GM12892 (cell line): ENCODE measurements at regions not wholly inside any gene's neighbourhood (a gene's known extent, or its start where the extent isn't known, plus 50 kb on each side); places are given as distances from the start of the nearest gene placed in this dataset.
"Not testable (repeated sequence)": the region's sequence is repeated elsewhere in the genome, so short reads cannot be mapped to it uniquely, and the experiment has no call there.

Experiments
- DNase-seq: peaks from one replicate; pipeline ENCODE4 v3.0.0; 2011; ENCODE audit not compliant: insufficient read length
- FAIRE-seq: peaks from 2 replicates; lab custom pipeline; 2011; peaks lifted over from hg19 to GRCh38; lab: Jason Lieb, UNC
- POLR2A ChIP-seq: IDR thresholded peaks from 2 replicates; pipeline ENCODE4 v1.6.1; 2011; ENCODE audit warnings: low read depth, low read length, control low read depth
- POLR2AphosphoS5 ChIP-seq: IDR thresholded peaks from 2 replicates; pipeline ENCODE4 v1.6.1; 2011; ENCODE audit warnings: low read depth, low read length, control low read depth
- TAF1 ChIP-seq: IDR thresholded peaks from 2 replicates; pipeline ENCODE4 v1.6.1; 2011; ENCODE audit warnings: low read depth, mild to moderate bottlenecking, control low read depth, low read length, borderline replicate concordance

GRCh38 chr15:94856267-94856854 is 625.0 kb downstream of the MCTP2 start:
- DNase-seq (no peak), FAIRE-seq (no peak)
- no peak for TF ChIP-seq POLR2AphosphoS5
- TF ChIP-seq POLR2A, result no peak
- no peak for TF ChIP-seq TAF1

DNA sequence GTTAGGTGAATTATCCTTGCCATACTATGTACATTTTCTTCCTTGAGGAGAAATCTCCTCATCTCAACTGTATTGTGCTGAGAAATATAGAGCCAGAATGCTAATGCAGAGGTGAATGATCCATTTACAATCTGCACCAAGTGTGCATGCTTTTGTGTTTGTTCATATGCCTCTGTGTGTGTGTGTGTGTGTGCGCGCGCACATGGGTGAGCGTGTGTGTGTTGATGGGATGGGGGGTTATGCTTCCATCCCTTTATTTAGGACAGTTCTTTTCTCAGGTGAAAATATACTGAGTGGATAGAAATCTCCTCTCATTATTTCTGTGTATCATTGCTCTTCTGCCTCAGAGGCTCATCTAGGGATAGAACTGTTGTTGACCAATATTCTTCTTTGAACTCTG is 626.1 kb downstream of the MCTP2 start:
- no peak for FAIRE-seq
- TF ChIP-seq TAF1 (no peak), POLR2AphosphoS5 (no peak), POLR2A (no peak)
- DNase-seq, result no peak

GRCh38 chr15:94858011-94858410 is 626.6 kb downstream of the MCTP2 start:
- DNase-seq (no peak), FAIRE-seq (no peak)
- TF ChIP-seq POLR2AphosphoS5 (no peak), TAF1 (no peak)

- DNase-seq (no peak), FAIRE-seq (no peak)
- TF ChIP-seq TAF1, result no peak
- TF ChIP-seq POLR2A, result no peak
- TF ChIP-seq POLR2AphosphoS5, result no peak
Observed at GRCh38 chr15:94858449-94858848, 627.1 kb downstream of the MCTP2 start.

- no peak for FAIRE-seq
- no peak for DNase-seq
- TF ChIP-seq POLR2A (no peak), POLR2AphosphoS5 (no peak), TAF1 (no peak)
Observed at GRCh38 chr15:94858920-94859319, 627.6 kb downstream of the MCTP2 start.

DNA sequence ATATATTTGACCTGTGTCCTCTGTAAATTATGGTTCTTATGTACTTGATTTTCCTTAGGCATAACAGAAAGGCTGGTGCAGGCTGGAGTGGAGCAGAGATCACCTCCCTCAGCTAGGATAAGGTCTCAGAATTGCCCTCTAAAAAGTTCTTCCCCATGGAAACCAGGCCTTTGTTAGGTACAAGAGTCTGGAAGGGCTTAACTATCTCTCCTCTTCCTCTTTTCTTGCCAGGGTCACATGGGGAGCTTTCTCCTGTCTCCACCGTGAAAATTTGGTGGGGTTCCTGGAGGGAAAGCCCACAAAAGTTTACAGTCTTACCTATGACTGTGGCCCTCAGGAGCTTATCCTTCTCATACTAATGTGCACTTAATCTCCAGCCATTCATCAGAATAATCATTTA is 633.2 kb downstream of the MCTP2 start:
- no peak for TF ChIP-seq POLR2A
- TF ChIP-seq TAF1, result no peak
- no peak for TF ChIP-seq POLR2AphosphoS5
- DNase-seq, result no peak

DNA sequence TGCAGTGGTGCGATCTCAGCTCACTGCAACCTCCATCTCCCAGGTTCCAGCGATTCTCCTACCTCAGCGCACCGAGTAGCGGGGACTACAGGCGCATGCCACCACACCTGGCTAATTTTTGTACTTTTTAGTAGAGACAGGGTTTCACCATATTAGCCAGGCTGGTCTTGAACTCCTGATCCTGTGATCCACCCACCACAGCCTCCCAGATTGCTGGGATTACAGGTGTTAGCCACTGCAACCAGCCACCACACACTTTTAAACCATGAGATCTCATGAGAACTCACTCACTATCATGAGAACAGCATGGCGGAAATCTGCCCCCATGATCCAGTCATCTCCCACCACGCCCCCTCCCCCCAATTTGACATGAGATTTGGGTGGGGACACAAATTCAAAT is 636.9 kb downstream of the MCTP2 start:
- FAIRE-seq, DNase-seq: not testable (repeated sequence)

More for the DNA sequence above, 633.2 kb downstream of the MCTP2 start:
- FAIRE-seq, result no peak

- DNase-seq (no peak), FAIRE-seq (no peak)
- TF ChIP-seq POLR2AphosphoS5 (no peak), POLR2A (no peak), TAF1 (no peak)
Observed at GRCh38 chr15:94875550-94875949, 644.2 kb downstream of the MCTP2 start.

GRCh38 chr15:94877833-94878232 is 646.5 kb downstream of the MCTP2 start:
- TF ChIP-seq POLR2A (no peak), POLR2AphosphoS5 (no peak), TAF1 (no peak)
- FAIRE-seq (no peak), DNase-seq (no peak)

- TF ChIP-seq POLR2A (no peak), POLR2AphosphoS5 (no peak), TAF1 (no peak)
- DNase-seq (no peak), FAIRE-seq (no peak)
Observed at GRCh38 chr15:94882071-94882712, 650.8 kb downstream of the MCTP2 start.

- DNase-seq, result no peak
- no peak for FAIRE-seq
- TF ChIP-seq POLR2A (no peak), TAF1 (no peak), POLR2AphosphoS5 (no peak)
Observed at GRCh38 chr15:94887391-94887790, 656.0 kb downstream of the MCTP2 start.

GRCh38 chr15:94889153-94889552 is 657.8 kb downstream of the MCTP2 start:
- no peak for FAIRE-seq
- DNase-seq, result no peak
- TF ChIP-seq TAF1, result no peak
- no peak for TF ChIP-seq POLR2AphosphoS5
- no peak for TF ChIP-seq POLR2A
